Neural progenitor cell (in vitro differentiated cells): ENCODE measurements at regions not wholly inside any gene's neighbourhood (a gene's known extent, or its start where the extent isn't known, plus 50 kb on each side); places are given as distances from the start of the nearest gene placed in this dataset.

Experiments
- DNase-seq: peaks from one replicate; pipeline ENCODE4 v3.0.0-alpha.2; 2016; ENCODE audit warnings: low spot score
- H2AFZ ChIP-seq: fragments of 200-600 bp; sonication (generic); replicated peaks from 2 replicates; pipeline ENCODE4 v1.6.1; 2016; ENCODE audit warnings: antibody characterized with exemption
- H3F3A ChIP-seq: fragments of 200-600 bp; sonication (generic); 2 replicates; pipeline ENCODE4 v1.6.1; 2016; ENCODE audit warnings: antibody characterized with exemption, low read depth
- H3K27ac ChIP-seq: fragments of 200-600 bp; sonication (generic); 2 replicates; pipeline ENCODE4 v1.5.1; 2016; ENCODE audit warnings: mild to moderate bottlenecking
- H3K27me3 ChIP-seq: fragments of 200-600 bp; sonication (generic); 2 replicates; pipeline ENCODE4 v1.6.1; 2016; ENCODE audit warnings: mild to moderate bottlenecking, moderate library complexity
- H3K36me3 ChIP-seq: fragments of 200-600 bp; sonication (generic); 2 replicates; pipeline ENCODE4 v1.5.1; 2016
- H3K4me1 ChIP-seq: fragments of 200-600 bp; sonication (generic); 2 replicates; pipeline ENCODE4 v1.6.1; 2016; ENCODE audit warnings: mixed run types
- H3K4me2 ChIP-seq: fragments of 200-600 bp; sonication (generic); 2 replicates; pipeline ENCODE4 v1.6.1; 2016
- H3K4me3 ChIP-seq: fragments of 200-600 bp; sonication (generic); 2 replicates; pipeline ENCODE4 v1.5.1; 2016
- H3K79me2 ChIP-seq: fragments of 200-600 bp; sonication (generic); 2 replicates; pipeline ENCODE4 v1.6.1; 2016; ENCODE audit warnings: low read depth
- H3K9ac ChIP-seq: fragments of 200-600 bp; sonication (generic); 2 replicates; pipeline ENCODE4 v1.6.1; 2016
- H3K9me3 ChIP-seq: fragments of 200-600 bp; sonication (generic); 2 replicates; pipeline ENCODE4 v1.5.1; 2016; ENCODE audit warnings: low read depth
- H4K20me1 ChIP-seq: fragments of 200-600 bp; sonication (generic); 2 replicates; pipeline ENCODE4 v1.6.1; 2016; ENCODE audit warnings: low read depth
- H3K27ac Mint-ChIP-seq: 3 replicates; pipeline ENCODE4 v1.8.0; 2021; ENCODE audit warnings: mixed read lengths
- H3K27me3 Mint-ChIP-seq: 2 replicates; pipeline ENCODE4 v1.8.0; 2022; ENCODE audit warnings: low read depth, mild to moderate bottlenecking, inconsistent platforms, moderate library complexity, mixed read lengths; ENCODE audit not compliant: insufficient read depth
- H3K36me3 Mint-ChIP-seq: 3 replicates; pipeline ENCODE4 v1.8.0; 2021; ENCODE audit warnings: mixed read lengths
- H3K4me1 Mint-ChIP-seq: 3 replicates; pipeline ENCODE4 v1.8.0; 2021; ENCODE audit warnings: mixed read lengths
- H3K4me3 Mint-ChIP-seq: 3 replicates; pipeline ENCODE4 v1.8.0; 2021; ENCODE audit warnings: mild to moderate bottlenecking, moderate library complexity, mixed read lengths
- H3K9me3 Mint-ChIP-seq: 3 replicates; pipeline ENCODE4 v1.8.0; 2020; ENCODE audit warnings: mixed read lengths
- EZH2 ChIP-seq: fragments of 200-600 bp; sonication (generic); IDR thresholded peaks from 2 replicates; pipeline ENCODE4 v1.6.1; 2017; ENCODE audit warnings: antibody characterized with exemption, mild to moderate bottlenecking, moderate library complexity
- EZH2phosphoT487 ChIP-seq: fragments of 200-600 bp; sonication (generic); IDR thresholded peaks from 2 replicates; pipeline ENCODE4 v1.6.1; 2017; ENCODE audit warnings: antibody characterized with exemption
- TF ChIP-seq, protein P1 (sequence below): fragments of 200-600 bp; sonication (generic); IDR thresholded peaks from 2 replicates; pipeline ENCODE4 v1.5.1; 2017; ENCODE audit warnings: antibody characterized with exemption, mild to moderate bottlenecking

DNA sequence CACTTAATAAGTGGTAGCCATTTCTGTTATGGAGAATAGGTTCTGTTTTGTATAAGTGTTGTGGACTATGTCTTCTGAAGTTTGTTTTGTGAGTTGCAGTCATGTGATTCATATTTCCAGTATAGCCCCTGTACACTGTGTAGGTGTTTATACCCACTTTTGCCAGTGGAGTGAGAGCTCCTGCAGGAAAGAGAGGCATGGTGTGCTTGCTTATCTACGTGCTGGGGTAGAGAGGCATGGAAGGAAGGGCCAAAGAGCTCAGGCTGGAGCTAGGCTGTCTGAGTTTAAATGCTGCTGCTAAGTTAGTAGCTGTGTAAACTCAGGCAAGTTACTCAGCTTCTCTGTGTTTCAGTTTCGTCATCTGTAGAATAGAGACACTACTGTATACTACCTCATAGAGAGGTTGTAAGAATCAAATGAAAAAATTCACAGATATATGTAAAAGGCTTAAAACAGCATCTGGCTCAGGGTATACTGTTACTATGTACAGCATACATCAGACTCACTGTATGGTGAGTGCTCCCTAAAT is 88.2 kb upstream of the SLC38A2 start:
- H3K27ac ChIP-seq, result no peak overlapping the region
- H3K4me1 ChIP-seq, result no peaks in the 10 kb centered on the region
- no peak overlapping the region for H3K4me3 ChIP-seq
- H3K9me3 ChIP-seq, result no peaks in the 10 kb centered on the region
- no peak overlapping the region for H3K4me3 Mint-ChIP-seq
- no peaks in the 10 kb centered on the region for H3F3A ChIP-seq
- no peaks in the 10 kb centered on the region for H3K79me2 ChIP-seq
- H3K36me3 Mint-ChIP-seq, result no peaks in the 10 kb centered on the region
- H3K27ac Mint-ChIP-seq, result no peak overlapping the region
- H3K9ac ChIP-seq, result no peak overlapping the region
- no peaks in the 10 kb centered on the region for H3K36me3 ChIP-seq
- H3K27me3 Mint-ChIP-seq, result no peaks in the 10 kb centered on the region
- no peaks in the 10 kb centered on the region for H3K4me1 Mint-ChIP-seq
- no peaks in the 10 kb centered on the region for H3K27me3 ChIP-seq
- no peak overlapping the region for H3K4me2 ChIP-seq
- no peaks in the 10 kb centered on the region for H4K20me1 ChIP-seq
- DNase-seq, result no peak
- no peaks in the 10 kb centered on the region for H3K9me3 Mint-ChIP-seq
- TF ChIP-seq, protein P1, sequence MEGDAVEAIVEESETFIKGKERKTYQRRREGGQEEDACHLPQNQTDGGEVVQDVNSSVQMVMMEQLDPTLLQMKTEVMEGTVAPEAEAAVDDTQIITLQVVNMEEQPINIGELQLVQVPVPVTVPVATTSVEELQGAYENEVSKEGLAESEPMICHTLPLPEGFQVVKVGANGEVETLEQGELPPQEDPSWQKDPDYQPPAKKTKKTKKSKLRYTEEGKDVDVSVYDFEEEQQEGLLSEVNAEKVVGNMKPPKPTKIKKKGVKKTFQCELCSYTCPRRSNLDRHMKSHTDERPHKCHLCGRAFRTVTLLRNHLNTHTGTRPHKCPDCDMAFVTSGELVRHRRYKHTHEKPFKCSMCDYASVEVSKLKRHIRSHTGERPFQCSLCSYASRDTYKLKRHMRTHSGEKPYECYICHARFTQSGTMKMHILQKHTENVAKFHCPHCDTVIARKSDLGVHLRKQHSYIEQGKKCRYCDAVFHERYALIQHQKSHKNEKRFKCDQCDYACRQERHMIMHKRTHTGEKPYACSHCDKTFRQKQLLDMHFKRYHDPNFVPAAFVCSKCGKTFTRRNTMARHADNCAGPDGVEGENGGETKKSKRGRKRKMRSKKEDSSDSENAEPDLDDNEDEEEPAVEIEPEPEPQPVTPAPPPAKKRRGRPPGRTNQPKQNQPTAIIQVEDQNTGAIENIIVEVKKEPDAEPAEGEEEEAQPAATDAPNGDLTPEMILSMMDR, result no peak
- no peak for TF ChIP-seq EZH2
- no peak for TF ChIP-seq EZH2phosphoT487
- no peak overlapping the region for H2AFZ ChIP-seq

DNA sequence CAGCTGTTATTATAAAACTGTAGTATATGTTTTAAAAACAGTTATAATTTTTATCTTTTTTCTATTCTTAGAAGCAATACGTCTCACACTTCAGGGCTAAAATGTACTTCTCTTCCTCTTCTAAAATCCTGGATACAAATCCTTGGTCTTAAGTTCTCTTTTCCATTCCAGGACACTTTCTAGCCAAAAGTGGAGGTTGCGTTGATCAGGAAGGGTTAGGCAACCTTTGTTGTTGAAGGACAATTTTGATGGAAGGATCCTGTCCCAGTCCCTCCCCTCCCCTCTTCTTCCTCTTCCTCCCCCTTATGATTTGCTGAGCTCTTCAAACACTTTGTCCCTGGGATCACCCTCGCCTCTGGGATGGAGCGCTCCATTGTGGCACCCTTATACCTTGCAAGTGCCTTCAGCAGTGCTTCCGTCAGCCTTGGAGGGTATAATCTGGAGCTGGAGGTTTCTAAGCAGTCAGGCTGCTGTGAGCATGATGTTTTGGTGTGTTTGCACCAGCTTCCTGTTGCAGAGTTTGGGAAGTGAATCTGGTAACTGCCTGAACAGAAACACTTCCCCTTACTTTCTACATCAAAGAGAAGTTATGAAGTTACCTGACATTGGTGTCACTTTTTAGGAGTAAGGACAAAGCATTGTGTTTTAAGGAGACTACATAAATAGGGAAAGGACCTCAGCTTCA is 87.4 kb upstream of the SLC38A2 start:
- H3K4me3 ChIP-seq, result no peak overlapping the region
- no peak overlapping the region for H3K4me3 Mint-ChIP-seq
- TF ChIP-seq EZH2phosphoT487, result no peak
- TF ChIP-seq EZH2, result no peak
- TF ChIP-seq, protein P1, result no peak
- H2AFZ ChIP-seq, result no peak overlapping the region
- H3K27ac Mint-ChIP-seq, result no peak overlapping the region
- no peaks in the 10 kb centered on the region for H3K9me3 ChIP-seq
- no peak overlapping the region for H3K9ac ChIP-seq
- no peaks in the 10 kb centered on the region for H3K36me3 Mint-ChIP-seq
- H3K4me1 ChIP-seq, result no peaks in the 10 kb centered on the region
- H3K9me3 Mint-ChIP-seq, result no peaks in the 10 kb centered on the region
- no peaks in the 10 kb centered on the region for H3F3A ChIP-seq
- no peaks in the 10 kb centered on the region for H3K27me3 Mint-ChIP-seq
- H3K4me2 ChIP-seq, result no peak overlapping the region
- H3K36me3 ChIP-seq, result no peaks in the 10 kb centered on the region
- H3K27me3 ChIP-seq, result no peaks in the 10 kb centered on the region
- H3K79me2 ChIP-seq, result no peaks in the 10 kb centered on the region
- no peaks in the 10 kb centered on the region for H3K4me1 Mint-ChIP-seq
- H4K20me1 ChIP-seq, result no peaks in the 10 kb centered on the region
- no peak for DNase-seq
- H3K27ac ChIP-seq, result no peak overlapping the region

DNA sequence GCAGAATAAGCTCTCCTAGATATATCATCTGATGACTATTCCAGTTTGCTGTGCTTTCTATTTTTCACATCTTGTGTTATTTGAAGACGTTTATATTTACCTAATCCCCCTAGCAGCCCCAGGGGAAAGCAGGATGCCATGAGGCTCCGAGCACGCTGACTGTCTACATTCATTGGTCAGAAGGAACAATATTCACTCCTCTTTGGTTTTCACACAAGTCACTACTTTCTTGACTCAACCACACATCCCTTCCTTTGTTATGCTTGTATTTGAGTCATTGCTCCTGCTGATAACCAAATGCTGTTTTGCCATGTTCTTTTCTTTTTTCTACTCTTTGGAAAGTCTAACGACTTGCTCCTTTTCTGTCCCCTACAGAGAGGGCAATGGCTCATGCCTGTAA is 86.5 kb upstream of the SLC38A2 start:
- Histone ChIP-seq H3K27me3 (no peaks in the 10 kb centered on the region), H3K4me2 (no peak overlapping the region), H4K20me1 (no peaks in the 10 kb centered on the region), H3K27ac (no peak overlapping the region), H3K4me3 (no peak overlapping the region), H3K36me3 (no peaks in the 10 kb centered on the region), H3K9me3 (no peaks in the 10 kb centered on the region), H3K79me2 (no peaks in the 10 kb centered on the region), H3K4me1 (no peaks in the 10 kb centered on the region), H2AFZ (no peak overlapping the region), H3F3A (no peaks in the 10 kb centered on the region), H3K9ac (no peak overlapping the region)
- Mint-ChIP-seq H3K4me1 (no peaks in the 10 kb centered on the region), H3K36me3 (no peaks in the 10 kb centered on the region), H3K27ac (no peak overlapping the region), H3K27me3 (no peaks in the 10 kb centered on the region), H3K9me3 (no peaks in the 10 kb centered on the region), H3K4me3 (no peak overlapping the region)
- no peak for DNase-seq
- no peak for TF ChIP-seq EZH2phosphoT487
- no peak for TF ChIP-seq EZH2
- TF ChIP-seq, protein P1, result no peak
